ENCODE measurements at regions not wholly inside any gene's neighbourhood (a gene's known extent, or its start where the extent isn't known, plus 50 kb on each side); places are given as distances from the start of the nearest gene placed in this dataset.

GRCh38 chr14:89067293-89067972 is 243.0 kb downstream of the TTC8 start:
- TF ChIP-seq CTCF (IDR thresholded peaks at IDR 0.05; ENCODE audit: borderline replicate concordance, extremely low read depth, low read length, poor library complexity, severe bottlenecking) = peak; percentile 33
- TF ChIP-seq EZH2 (IDR thresholded peaks at IDR 0.05; ENCODE audit: borderline replicate concordance, low read depth, low read length, severe bottlenecking) = no peak

Data from DND-41 (cell line).